ENCODE measurements at regions not wholly inside any gene's neighbourhood (a gene's known extent, or its start where the extent isn't known, plus 50 kb on each side); places are given as distances from the start of the nearest gene placed in this dataset.

DNA sequence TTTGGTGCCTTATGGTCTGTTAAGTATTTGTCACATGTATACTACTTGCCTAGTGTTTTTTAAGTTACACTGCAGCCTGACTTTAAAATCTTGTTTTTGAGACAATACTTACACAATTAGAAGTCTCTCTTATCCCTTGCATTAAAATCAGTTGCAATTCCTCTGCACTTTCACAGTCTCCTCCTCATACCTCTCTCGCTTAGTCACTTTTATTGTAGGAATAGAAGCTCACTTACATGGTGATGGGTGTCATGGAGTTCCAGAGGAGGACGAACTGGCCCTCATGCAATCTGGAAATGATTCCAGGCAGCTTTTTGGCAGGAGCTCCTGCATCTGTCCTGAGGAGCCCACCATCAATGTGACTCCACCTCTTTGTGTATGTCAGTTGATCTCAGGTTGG is 238.4 kb upstream of the TBC1D5 start:
- TF ChIP-seq, protein P1, sequence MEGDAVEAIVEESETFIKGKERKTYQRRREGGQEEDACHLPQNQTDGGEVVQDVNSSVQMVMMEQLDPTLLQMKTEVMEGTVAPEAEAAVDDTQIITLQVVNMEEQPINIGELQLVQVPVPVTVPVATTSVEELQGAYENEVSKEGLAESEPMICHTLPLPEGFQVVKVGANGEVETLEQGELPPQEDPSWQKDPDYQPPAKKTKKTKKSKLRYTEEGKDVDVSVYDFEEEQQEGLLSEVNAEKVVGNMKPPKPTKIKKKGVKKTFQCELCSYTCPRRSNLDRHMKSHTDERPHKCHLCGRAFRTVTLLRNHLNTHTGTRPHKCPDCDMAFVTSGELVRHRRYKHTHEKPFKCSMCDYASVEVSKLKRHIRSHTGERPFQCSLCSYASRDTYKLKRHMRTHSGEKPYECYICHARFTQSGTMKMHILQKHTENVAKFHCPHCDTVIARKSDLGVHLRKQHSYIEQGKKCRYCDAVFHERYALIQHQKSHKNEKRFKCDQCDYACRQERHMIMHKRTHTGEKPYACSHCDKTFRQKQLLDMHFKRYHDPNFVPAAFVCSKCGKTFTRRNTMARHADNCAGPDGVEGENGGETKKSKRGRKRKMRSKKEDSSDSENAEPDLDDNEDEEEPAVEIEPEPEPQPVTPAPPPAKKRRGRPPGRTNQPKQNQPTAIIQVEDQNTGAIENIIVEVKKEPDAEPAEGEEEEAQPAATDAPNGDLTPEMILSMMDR (IDR thresholded peaks at IDR 0.05): no peak
- TF ChIP-seq POLR2A (IDR thresholded peaks at IDR 0.05): no peak
